ENCODE measurements at regions not wholly inside any gene's neighbourhood (a gene's known extent, or its start where the extent isn't known, plus 50 kb on each side); places are given as distances from the start of the nearest gene placed in this dataset.

- Mint-ChIP-seq H3K9me3 (ENCODE audit: unreplicated experiment) (no peaks in the 10 kb centered on the region), H3K4me1 (ENCODE audit: unreplicated experiment) (peaks cover 12% of the 10 kb centered on the region), H3K4me3 (ENCODE audit: unreplicated experiment) (no peak overlapping the region), H3K27me3 (ENCODE audit: unreplicated experiment) (no peaks in the 10 kb centered on the region), H3K36me3 (ENCODE audit: low read depth, unreplicated experiment) (no peaks in the 10 kb centered on the region), H3K27ac (ENCODE audit: unreplicated experiment) (no peak overlapping the region)
- TF ChIP-seq CTCF (IDR thresholded peaks at IDR 0.05; ENCODE audit: unreplicated experiment), result no peak
- no peak for DNase-seq (ENCODE audit: low spot score)
Observed at GRCh38 chr12:20213723-20214625, 154.4 kb upstream of the PDE3A start.

GRCh38 chr12:20220339-20220738, 148.0 kb upstream of the PDE3A start:
- Mint-ChIP-seq H3K36me3 (ENCODE audit: low read depth, unreplicated experiment) (no peaks in the 10 kb centered on the region), H3K9me3 (ENCODE audit: unreplicated experiment) (no peaks in the 10 kb centered on the region), H3K27me3 (ENCODE audit: unreplicated experiment) (no peaks in the 10 kb centered on the region), H3K4me3 (ENCODE audit: unreplicated experiment) (no peak overlapping the region), H3K4me1 (ENCODE audit: unreplicated experiment) (no peaks in the 10 kb centered on the region), H3K27ac (ENCODE audit: unreplicated experiment) (no peak overlapping the region)
- TF ChIP-seq CTCF (IDR thresholded peaks at IDR 0.05; ENCODE audit: unreplicated experiment), result no peak
- no peak for DNase-seq (ENCODE audit: low spot score)

GRCh38 chr12:20232931-20233675, 135.2 kb upstream of the PDE3A start:
- Mint-ChIP-seq H3K27ac (ENCODE audit: unreplicated experiment) (no peak overlapping the region), H3K4me3 (ENCODE audit: unreplicated experiment) (no peak overlapping the region), H3K27me3 (ENCODE audit: unreplicated experiment) (no peaks in the 10 kb centered on the region), H3K36me3 (ENCODE audit: low read depth, unreplicated experiment) (peaks cover 7% of the 10 kb centered on the region), H3K4me1 (ENCODE audit: unreplicated experiment) (no peaks in the 10 kb centered on the region), H3K9me3 (ENCODE audit: unreplicated experiment) (no peaks in the 10 kb centered on the region)
- no peak for TF ChIP-seq CTCF (IDR thresholded peaks at IDR 0.05; ENCODE audit: unreplicated experiment)
- DNase-seq (ENCODE audit: low spot score), result no peak

GRCh38 chr12:20234474-20234873, 133.9 kb upstream of the PDE3A start:
- DNase-seq (ENCODE audit: low spot score), result no peak
- H3K9me3 Mint-ChIP-seq (ENCODE audit: unreplicated experiment), result no peaks in the 10 kb centered on the region
- TF ChIP-seq CTCF (IDR thresholded peaks at IDR 0.05; ENCODE audit: unreplicated experiment), result no peak
- H3K27me3 Mint-ChIP-seq (ENCODE audit: unreplicated experiment), result no peaks in the 10 kb centered on the region
- H3K27ac Mint-ChIP-seq (ENCODE audit: unreplicated experiment), result no peak overlapping the region
- no peak overlapping the region for H3K4me3 Mint-ChIP-seq (ENCODE audit: unreplicated experiment)
- H3K36me3 Mint-ChIP-seq (ENCODE audit: low read depth, unreplicated experiment), result peaks cover 7% of the 10 kb centered on the region
- no peaks in the 10 kb centered on the region for H3K4me1 Mint-ChIP-seq (ENCODE audit: unreplicated experiment)

- no peak for DNase-seq (ENCODE audit: low spot score)
- Mint-ChIP-seq H3K4me1 (ENCODE audit: unreplicated experiment) (no peaks in the 10 kb centered on the region), H3K27me3 (ENCODE audit: unreplicated experiment) (no peaks in the 10 kb centered on the region), H3K9me3 (ENCODE audit: unreplicated experiment) (no peaks in the 10 kb centered on the region), H3K4me3 (ENCODE audit: unreplicated experiment) (no peak overlapping the region), H3K27ac (ENCODE audit: unreplicated experiment) (no peak overlapping the region), H3K36me3 (ENCODE audit: low read depth, unreplicated experiment) (no peaks in the 10 kb centered on the region)
- no peak for TF ChIP-seq CTCF (IDR thresholded peaks at IDR 0.05; ENCODE audit: unreplicated experiment)
Observed at GRCh38 chr12:20237091-20237490, 131.2 kb upstream of the PDE3A start.
